Nephron (organoid): ENCODE measurements at regions not wholly inside any gene's neighbourhood (a gene's known extent, or its start where the extent isn't known, plus 50 kb on each side); places are given as distances from the start of the nearest gene placed in this dataset.

Source experiments
- H3K27ac Mint-ChIP-seq, 3 experiments: 2 replicates each; pipeline ENCODE4 v1.8.0; 2020; ENCODE audit warnings: mixed read lengths in 3 of 3, mild to moderate bottlenecking in 2 of 3, moderate library complexity in 1 of 3
- H3K27me3 Mint-ChIP-seq: 2 replicates; pipeline ENCODE4 v1.8.0; 2021; ENCODE audit warnings: low read depth, mild to moderate bottlenecking, moderate library complexity, mixed read lengths
- H3K36me3 Mint-ChIP-seq: 2 replicates; pipeline ENCODE4 v1.8.0; 2020; ENCODE audit warnings: low read depth, mixed read lengths
- H3K4me1 Mint-ChIP-seq: 2 replicates; pipeline ENCODE4 v1.8.0; 2020; ENCODE audit warnings: mixed read lengths
- H3K4me3 Mint-ChIP-seq, 3 experiments: 2 replicates each; pipeline ENCODE4 v1.8.0; 2020; ENCODE audit warnings: mild to moderate bottlenecking in 3 of 3, mixed read lengths in 3 of 3, moderate library complexity in 2 of 3
- H3K9me3 Mint-ChIP-seq: 2 replicates; pipeline ENCODE4 v1.8.0; 2020; ENCODE audit warnings: mixed read lengths
- CTCF ChIP-seq, 3 experiments: fragments of 200-600 bp; sonication (generic); IDR thresholded peaks; one replicate each; pipeline ENCODE4 v1.5.0; 2021; ENCODE audit warnings: antibody characterized with exemption in 3 of 3; ENCODE audit not compliant: unreplicated experiment in 3 of 3

GRCh38 chr10:131772441-131772840 is 128.4 kb upstream of the PPP2R2D start:
- Mint-ChIP-seq H3K27me3 (peaks cover 20% of the 10 kb centered on the region), H3K4me3 (no peak overlapping the region), H3K4me1 (peaks cover 22% of the 10 kb centered on the region), H3K36me3 (peaks cover 3% of the 10 kb centered on the region), H3K9me3 (peaks cover 21% of the 10 kb centered on the region), H3K27ac (peak overlapping the region; percentile 1 to 29 (median 4))
- TF ChIP-seq CTCF (IDR thresholded peaks at IDR 0.05; ENCODE audit: unreplicated experiment in 3 of 3): no peak

- H3K4me1 Mint-ChIP-seq: peaks cover 22% of the 10 kb centered on the region
- peak overlapping the region in 1 of 3 experiments; percentile 51 for H3K27ac Mint-ChIP-seq
- H3K27me3 Mint-ChIP-seq: peaks cover 27% of the 10 kb centered on the region
Observed at GRCh38 chr10:131773370-131774343, 127.2 kb upstream of the PPP2R2D start.

GRCh38 chr10:131774681-131775085 is 126.1 kb upstream of the PPP2R2D start:
- Mint-ChIP-seq H3K27me3 (peaks cover 27% of the 10 kb centered on the region), H3K4me1 (peaks cover 22% of the 10 kb centered on the region), H3K27ac (peak overlapping the region in 1 of 3 experiments; percentile 75), H3K9me3 (peaks cover 34% of the 10 kb centered on the region), H3K4me3 (peak overlapping the region in 2 of 3 experiments; percentile 13 to 47), H3K36me3 (peaks cover 8% of the 10 kb centered on the region)
- no peak for TF ChIP-seq CTCF (IDR thresholded peaks at IDR 0.05; ENCODE audit: unreplicated experiment in 3 of 3)

More at GRCh38 chr10:131773370-131774343, 127.2 kb upstream of the PPP2R2D start:
- peaks cover 29% of the 10 kb centered on the region for H3K9me3 Mint-ChIP-seq
- no peak for TF ChIP-seq CTCF (IDR thresholded peaks at IDR 0.05; ENCODE audit: unreplicated experiment in 3 of 3)
- no peak overlapping the region for H3K4me3 Mint-ChIP-seq
- H3K36me3 Mint-ChIP-seq: peaks cover 8% of the 10 kb centered on the region

- H3K9me3 Mint-ChIP-seq: peaks cover 34% of the 10 kb centered on the region
- peaks cover 8% of the 10 kb centered on the region for H3K36me3 Mint-ChIP-seq
- H3K4me3 Mint-ChIP-seq: no peak overlapping the region
- H3K27me3 Mint-ChIP-seq: peaks cover 27% of the 10 kb centered on the region
- H3K27ac Mint-ChIP-seq: peak overlapping the region in 1 of 3 experiments; percentile 75
- TF ChIP-seq CTCF (IDR thresholded peaks at IDR 0.05; ENCODE audit: unreplicated experiment in 3 of 3): peak in 1 of 3 experiments; percentile 18
- H3K4me1 Mint-ChIP-seq: peaks cover 22% of the 10 kb centered on the region
Observed at GRCh38 chr10:131775433-131775832, 125.4 kb upstream of the PPP2R2D start.

- peak in 1 of 3 experiments; percentile 2 for TF ChIP-seq CTCF (IDR thresholded peaks at IDR 0.05; ENCODE audit: unreplicated experiment in 3 of 3)
- H3K27ac Mint-ChIP-seq: peak overlapping the region in 1 of 3 experiments; percentile 75
- H3K9me3 Mint-ChIP-seq: peaks cover 34% of the 10 kb centered on the region
- H3K36me3 Mint-ChIP-seq: peaks cover 8% of the 10 kb centered on the region
- H3K4me1 Mint-ChIP-seq: peaks cover 22% of the 10 kb centered on the region
- H3K4me3 Mint-ChIP-seq: no peak overlapping the region
- peaks cover 27% of the 10 kb centered on the region for H3K27me3 Mint-ChIP-seq
Observed at GRCh38 chr10:131775833-131776232, 125.0 kb upstream of the PPP2R2D start.
